ENCODE measurements at regions not wholly inside any gene's neighbourhood (a gene's known extent, or its start where the extent isn't known, plus 50 kb on each side); places are given as distances from the start of the nearest gene placed in this dataset.

- H3K36me3 ChIP-seq (ENCODE audit: control insufficient read depth, insufficient read depth, low read length) = no peaks in the 10 kb centered on the region
- no peak overlapping the region for H3K27ac ChIP-seq (ENCODE audit: low read depth, low read length)
- no peaks in the 10 kb centered on the region for H3K27me3 ChIP-seq (ENCODE audit: control insufficient read depth, insufficient read depth, low read length)
- no CpG with 5 or more reads among the region's 2 CpGs for WGBS (ENCODE audit: insufficient coverage)
- H3K4me3 ChIP-seq (ENCODE audit: low read depth, low read length) = no peak overlapping the region
- H3K4me1 ChIP-seq (ENCODE audit: control insufficient read depth, insufficient read depth, low read length) = no peaks in the 10 kb centered on the region
- no peaks in the 10 kb centered on the region for H3K9me3 ChIP-seq (ENCODE audit: control insufficient read depth, insufficient read depth, low read length)
- DNase-seq (ENCODE audit: low read depth in 4 of 6, low spot score in 6 of 6) = no peak
Measured at GRCh38 chr12:41804026-41804425, 340.6 kb downstream of the GXYLT1 start.

- Histone ChIP-seq H3K27ac (ENCODE audit: low read depth, low read length) (no peak overlapping the region), H3K4me3 (ENCODE audit: low read depth, low read length) (no peak overlapping the region), H3K9me3 (ENCODE audit: control insufficient read depth, insufficient read depth, low read length) (no peaks in the 10 kb centered on the region), H3K36me3 (ENCODE audit: control insufficient read depth, insufficient read depth, low read length) (no peaks in the 10 kb centered on the region), H3K27me3 (ENCODE audit: control insufficient read depth, insufficient read depth, low read length) (no peaks in the 10 kb centered on the region), H3K4me1 (ENCODE audit: control insufficient read depth, insufficient read depth, low read length) (no peaks in the 10 kb centered on the region)
- WGBS (ENCODE audit: insufficient coverage) = no CpG with 5 or more reads among the region's 2 CpGs
- peak in 2 of 6 donors; percentile 16 to 68 for DNase-seq (ENCODE audit: low read depth in 4 of 6, low spot score in 6 of 6)
Measured at GRCh38 chr12:41802803-41803202, 341.9 kb downstream of the GXYLT1 start.

- DNase-seq (ENCODE audit: low read depth in 4 of 6, low spot score in 6 of 6) = no peak
- no peak overlapping the region for H3K4me3 ChIP-seq (ENCODE audit: low read depth, low read length)
- no peak overlapping the region for H3K27ac ChIP-seq (ENCODE audit: low read depth, low read length)
- no peaks in the 10 kb centered on the region for H3K9me3 ChIP-seq (ENCODE audit: control insufficient read depth, insufficient read depth, low read length)
- no peaks in the 10 kb centered on the region for H3K27me3 ChIP-seq (ENCODE audit: control insufficient read depth, insufficient read depth, low read length)
- H3K36me3 ChIP-seq (ENCODE audit: control insufficient read depth, insufficient read depth, low read length) = no peaks in the 10 kb centered on the region
- no peaks in the 10 kb centered on the region for H3K4me1 ChIP-seq (ENCODE audit: control insufficient read depth, insufficient read depth, low read length)
- WGBS (ENCODE audit: insufficient coverage) = 67% methylated on average over 1 of the region's 1 CpG
Measured at GRCh38 chr12:41801261-41801660, 343.4 kb downstream of the GXYLT1 start.

GRCh38 chr12:41799671-41800070, 345.0 kb downstream of the GXYLT1 start:
- no peak overlapping the region for H3K4me3 ChIP-seq (ENCODE audit: low read depth, low read length)
- no CpG with 5 or more reads among the region's 3 CpGs for WGBS (ENCODE audit: insufficient coverage)

GRCh38 chr12:41795910-41796309, 348.8 kb downstream of the GXYLT1 start:
- Histone ChIP-seq H3K27ac (ENCODE audit: low read depth, low read length) (no peak overlapping the region), H3K4me1 (ENCODE audit: control insufficient read depth, insufficient read depth, low read length) (no peaks in the 10 kb centered on the region), H3K9me3 (ENCODE audit: control insufficient read depth, insufficient read depth, low read length) (peaks cover 2% of the 10 kb centered on the region), H3K4me3 (ENCODE audit: low read depth, low read length) (no peak overlapping the region), H3K36me3 (ENCODE audit: control insufficient read depth, insufficient read depth, low read length) (no peaks in the 10 kb centered on the region), H3K27me3 (ENCODE audit: control insufficient read depth, insufficient read depth, low read length) (no peaks in the 10 kb centered on the region)
- DNase-seq (ENCODE audit: low read depth in 4 of 6, low spot score in 6 of 6) = no peak
- WGBS (ENCODE audit: insufficient coverage) = 73% methylated on average over 3 of the region's 5 CpGs

More at GRCh38 chr12:41799671-41800070, 345.0 kb downstream of the GXYLT1 start:
- no peak for DNase-seq (ENCODE audit: low read depth in 4 of 6, low spot score in 6 of 6)
- H3K27ac ChIP-seq (ENCODE audit: low read depth, low read length) = no peak overlapping the region
- no peaks in the 10 kb centered on the region for H3K27me3 ChIP-seq (ENCODE audit: control insufficient read depth, insufficient read depth, low read length)
- no peaks in the 10 kb centered on the region for H3K4me1 ChIP-seq (ENCODE audit: control insufficient read depth, insufficient read depth, low read length)
- no peaks in the 10 kb centered on the region for H3K36me3 ChIP-seq (ENCODE audit: control insufficient read depth, insufficient read depth, low read length)
- H3K9me3 ChIP-seq (ENCODE audit: control insufficient read depth, insufficient read depth, low read length) = no peaks in the 10 kb centered on the region

GRCh38 chr12:41795051-41795600, 349.5 kb downstream of the GXYLT1 start:
- Histone ChIP-seq H3K36me3 (ENCODE audit: control insufficient read depth, insufficient read depth, low read length) (no peaks in the 10 kb centered on the region), H3K27me3 (ENCODE audit: control insufficient read depth, insufficient read depth, low read length) (no peaks in the 10 kb centered on the region), H3K27ac (ENCODE audit: low read depth, low read length) (peak overlapping the region; percentile 6), H3K4me3 (ENCODE audit: low read depth, low read length) (no peak overlapping the region), H3K4me1 (ENCODE audit: control insufficient read depth, insufficient read depth, low read length) (no peaks in the 10 kb centered on the region), H3K9me3 (ENCODE audit: control insufficient read depth, insufficient read depth, low read length) (peaks cover 2% of the 10 kb centered on the region)
- peak; percentile 33 to 94 (median 54) for DNase-seq (ENCODE audit: low read depth in 4 of 6, low spot score in 6 of 6)
- WGBS (ENCODE audit: insufficient coverage) = 0% methylated on average over 3 of the region's 8 CpGs

GRCh38 chr12:41794336-41794735, 350.3 kb downstream of the GXYLT1 start:
- Histone ChIP-seq H3K4me1 (ENCODE audit: control insufficient read depth, insufficient read depth, low read length) (no peaks in the 10 kb centered on the region), H3K9me3 (ENCODE audit: control insufficient read depth, insufficient read depth, low read length) (peaks cover 2% of the 10 kb centered on the region), H3K27me3 (ENCODE audit: control insufficient read depth, insufficient read depth, low read length) (no peaks in the 10 kb centered on the region), H3K4me3 (ENCODE audit: low read depth, low read length) (no peak overlapping the region), H3K27ac (ENCODE audit: low read depth, low read length) (peak overlapping the region; percentile 6), H3K36me3 (ENCODE audit: control insufficient read depth, insufficient read depth, low read length) (no peaks in the 10 kb centered on the region)
- no CpG with 5 or more reads among the region's 2 CpGs for WGBS (ENCODE audit: insufficient coverage)
- peak in 1 of 6 donors; percentile 33 for DNase-seq (ENCODE audit: low read depth in 4 of 6, low spot score in 6 of 6)

GRCh38 chr12:41784957-41785356, 359.7 kb downstream of the GXYLT1 start:
- no peak overlapping the region for H3K4me3 ChIP-seq (ENCODE audit: low read depth, low read length)
- no peak for DNase-seq (ENCODE audit: low read depth in 4 of 6, low spot score in 6 of 6)
- WGBS (ENCODE audit: insufficient coverage) = no CpG with 5 or more reads among the region's 2 CpGs

GRCh38 chr12:41778934-41779333, 365.7 kb downstream of the GXYLT1 start:
- H3K27me3 ChIP-seq (ENCODE audit: control insufficient read depth, insufficient read depth, low read length) = no peaks in the 10 kb centered on the region
- no peak overlapping the region for H3K4me3 ChIP-seq (ENCODE audit: low read depth, low read length)
- H3K27ac ChIP-seq (ENCODE audit: low read depth, low read length) = no peak overlapping the region
- no peaks in the 10 kb centered on the region for H3K4me1 ChIP-seq (ENCODE audit: control insufficient read depth, insufficient read depth, low read length)
- H3K9me3 ChIP-seq (ENCODE audit: control insufficient read depth, insufficient read depth, low read length) = no peaks in the 10 kb centered on the region
- DNase-seq (ENCODE audit: low read depth in 4 of 6, low spot score in 6 of 6) = no peak
- no peaks in the 10 kb centered on the region for H3K36me3 ChIP-seq (ENCODE audit: control insufficient read depth, insufficient read depth, low read length)
- WGBS (ENCODE audit: insufficient coverage) = 58% methylated on average over 2 of the region's 2 CpGs

More at GRCh38 chr12:41784957-41785356, 359.7 kb downstream of the GXYLT1 start:
- no peaks in the 10 kb centered on the region for H3K36me3 ChIP-seq (ENCODE audit: control insufficient read depth, insufficient read depth, low read length)
- H3K9me3 ChIP-seq (ENCODE audit: control insufficient read depth, insufficient read depth, low read length) = no peaks in the 10 kb centered on the region
- H3K4me1 ChIP-seq (ENCODE audit: control insufficient read depth, insufficient read depth, low read length) = no peaks in the 10 kb centered on the region
- H3K27me3 ChIP-seq (ENCODE audit: control insufficient read depth, insufficient read depth, low read length) = no peaks in the 10 kb centered on the region
- H3K27ac ChIP-seq (ENCODE audit: low read depth, low read length) = no peak overlapping the region

- Histone ChIP-seq H3K9me3 (ENCODE audit: control insufficient read depth, insufficient read depth, low read length) (no peaks in the 10 kb centered on the region), H3K4me3 (ENCODE audit: low read depth, low read length) (no peak overlapping the region), H3K27me3 (ENCODE audit: control insufficient read depth, insufficient read depth, low read length) (no peaks in the 10 kb centered on the region), H3K4me1 (ENCODE audit: control insufficient read depth, insufficient read depth, low read length) (no peaks in the 10 kb centered on the region), H3K27ac (ENCODE audit: low read depth, low read length) (no peak overlapping the region), H3K36me3 (ENCODE audit: control insufficient read depth, insufficient read depth, low read length) (no peaks in the 10 kb centered on the region)
- no peak for DNase-seq (ENCODE audit: low read depth in 4 of 6, low spot score in 6 of 6)
- WGBS (ENCODE audit: insufficient coverage) = 82% methylated on average over 8 of the region's 9 CpGs
Measured at GRCh38 chr12:41777064-41777790, 367.4 kb downstream of the GXYLT1 start.

All from spinal cord (tissue), 9 donors.